GM04503 (cell line): ENCODE measurements at regions not wholly inside any gene's neighbourhood (a gene's known extent, or its start where the extent isn't known, plus 50 kb on each side); places are given as distances from the start of the nearest gene placed in this dataset.
A peak's percentile ranks its signal among the peaks of the same experiment; 100 is the strongest.
"Not testable (repeated sequence)": the region's sequence is repeated elsewhere in the genome, so short reads cannot be mapped to it uniquely, and the experiment has no call there.

Experiments
- DNase-seq: peaks from one replicate; pipeline ENCODE4 v3.0.0-alpha.2; 2012; ENCODE audit warnings: low read depth

DNA sequence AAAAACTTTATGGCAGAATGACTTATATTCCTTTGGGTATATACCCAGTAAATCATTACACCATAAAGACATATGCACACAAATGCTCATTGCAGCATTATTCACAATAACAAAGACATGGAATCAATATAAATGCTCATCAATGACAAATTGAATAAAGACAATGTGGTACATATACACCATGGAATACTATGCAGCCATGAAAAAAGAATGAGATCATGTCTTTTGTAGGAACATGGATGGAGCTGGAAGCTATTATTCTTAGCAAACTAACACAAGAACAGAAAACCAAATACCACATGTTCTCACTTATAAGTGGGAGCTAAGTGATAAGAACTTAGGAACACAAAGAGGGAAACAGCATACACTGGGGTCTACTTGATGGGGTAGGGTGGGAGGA is 321.7 kb downstream of the ZNF674 start:
- not testable (repeated sequence) for DNase-seq

DNA sequence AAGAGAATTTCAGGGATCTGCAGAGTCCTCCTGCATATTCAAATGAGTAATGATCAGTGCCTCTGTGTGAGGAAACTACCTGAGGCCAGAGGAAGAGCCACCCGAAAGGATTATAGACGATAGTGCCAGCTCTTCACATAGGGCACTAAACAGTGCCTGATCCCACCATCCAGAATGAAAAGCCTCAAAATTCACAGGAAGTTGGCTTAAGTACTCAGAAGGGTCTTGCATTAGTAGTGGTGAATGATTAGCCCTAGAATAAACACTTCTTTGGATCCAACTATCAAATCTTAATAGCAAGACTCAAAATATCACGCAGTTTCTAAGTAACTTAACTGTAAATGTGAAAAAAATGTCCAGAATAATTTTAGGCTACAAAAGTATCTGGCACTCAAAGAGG is 324.4 kb downstream of the ZNF674 start:
- no peak for DNase-seq

DNA sequence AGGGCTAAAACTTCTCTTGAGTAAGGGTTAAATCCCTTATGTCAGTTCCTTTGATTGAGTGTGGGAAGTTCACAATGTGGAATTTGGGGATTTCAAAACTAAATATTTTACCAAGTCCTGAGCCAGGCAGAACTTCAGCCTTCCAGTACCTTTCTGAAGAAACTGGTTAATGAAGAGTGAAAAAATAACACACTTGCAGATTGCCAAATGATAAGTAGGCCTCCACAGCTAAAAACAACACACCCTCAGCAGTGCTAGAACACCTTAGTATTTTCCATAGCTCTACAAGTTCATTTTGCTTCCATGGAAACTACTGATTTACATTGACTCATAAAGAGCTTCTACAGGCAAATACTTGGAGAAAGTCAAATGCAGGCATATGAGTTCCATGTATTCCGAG is 326.8 kb downstream of the ZNF674 start:
- DNase-seq, result no peak

DNA sequence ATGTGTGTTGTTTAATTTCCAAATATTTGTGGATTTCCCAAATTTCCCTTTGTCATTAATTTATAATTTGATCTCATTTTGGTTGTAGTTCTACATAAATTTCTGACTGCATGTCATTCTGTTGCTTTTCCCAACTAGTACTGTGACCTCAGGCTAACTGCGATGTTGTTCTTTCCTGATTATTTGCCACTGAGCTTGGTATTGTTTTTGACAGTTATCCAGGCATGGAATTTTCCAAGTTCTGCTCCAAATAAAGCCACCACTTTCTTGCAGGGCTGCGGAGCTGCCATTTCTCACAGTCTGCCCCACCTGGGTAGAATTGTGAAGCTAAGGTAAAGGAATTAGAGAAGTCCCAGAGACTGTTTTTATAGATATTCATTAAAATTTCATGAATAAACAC is 328.8 kb downstream of the ZNF674 start:
- DNase-seq, result no peak

DNA sequence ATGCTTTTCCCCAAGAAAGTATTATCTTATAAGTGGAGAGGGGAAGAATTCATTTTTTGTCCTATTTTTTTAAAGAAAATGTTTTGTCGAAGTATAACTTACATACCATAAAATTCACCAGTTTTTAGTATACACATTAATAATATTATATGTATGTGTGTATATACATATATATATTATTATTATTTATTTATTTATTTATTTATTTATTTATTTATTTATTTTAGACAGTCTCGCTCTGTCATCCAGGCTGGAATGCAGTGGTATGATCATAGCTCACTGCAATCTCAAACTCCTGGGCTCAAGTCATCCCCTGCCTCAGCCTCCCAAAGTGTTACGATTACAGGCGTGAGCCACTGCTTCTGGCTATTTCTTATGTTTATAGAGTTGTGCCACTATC is 334.1 kb downstream of the ZNF674 start:
- DNase-seq, result no peak

DNA sequence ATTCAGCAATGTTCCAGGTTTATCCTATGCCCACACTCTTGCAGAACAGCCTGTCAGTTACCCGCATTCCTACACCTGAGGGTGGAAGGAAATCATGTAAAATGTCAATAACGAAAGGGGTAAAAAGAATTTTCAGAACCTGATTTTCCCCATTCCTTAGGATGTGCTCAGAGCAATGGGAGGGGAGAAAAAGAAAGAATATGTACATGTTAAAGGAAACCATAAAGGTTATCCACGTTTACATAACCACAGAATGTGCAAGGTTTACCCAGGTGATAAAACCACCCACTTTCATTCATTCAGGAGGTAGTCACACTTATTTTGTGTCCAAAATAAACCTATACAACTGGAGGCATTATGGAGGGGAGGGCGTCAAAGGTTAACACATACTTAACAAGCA is 335.5 kb downstream of the ZNF674 start:
- DNase-seq, result no peak

DNA sequence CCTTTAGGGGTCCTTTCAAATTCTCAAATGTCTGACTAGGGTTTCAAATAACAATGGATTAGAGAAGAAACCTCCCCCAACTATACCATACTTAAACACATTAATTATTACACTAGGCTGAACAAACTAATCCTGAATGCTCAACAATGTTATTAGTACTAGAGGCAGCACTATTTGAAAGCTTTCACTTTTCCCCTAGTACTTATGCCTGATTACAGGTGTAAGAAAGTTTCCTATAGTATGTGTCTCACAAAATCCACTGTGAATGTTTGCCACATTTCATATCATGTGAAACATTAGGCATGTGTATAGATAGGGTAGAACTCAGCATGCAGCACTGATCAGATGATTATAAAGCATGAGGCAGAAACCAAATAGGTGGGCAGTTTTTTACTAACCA is 336.2 kb downstream of the ZNF674 start:
- DNase-seq, result no peak

DNA sequence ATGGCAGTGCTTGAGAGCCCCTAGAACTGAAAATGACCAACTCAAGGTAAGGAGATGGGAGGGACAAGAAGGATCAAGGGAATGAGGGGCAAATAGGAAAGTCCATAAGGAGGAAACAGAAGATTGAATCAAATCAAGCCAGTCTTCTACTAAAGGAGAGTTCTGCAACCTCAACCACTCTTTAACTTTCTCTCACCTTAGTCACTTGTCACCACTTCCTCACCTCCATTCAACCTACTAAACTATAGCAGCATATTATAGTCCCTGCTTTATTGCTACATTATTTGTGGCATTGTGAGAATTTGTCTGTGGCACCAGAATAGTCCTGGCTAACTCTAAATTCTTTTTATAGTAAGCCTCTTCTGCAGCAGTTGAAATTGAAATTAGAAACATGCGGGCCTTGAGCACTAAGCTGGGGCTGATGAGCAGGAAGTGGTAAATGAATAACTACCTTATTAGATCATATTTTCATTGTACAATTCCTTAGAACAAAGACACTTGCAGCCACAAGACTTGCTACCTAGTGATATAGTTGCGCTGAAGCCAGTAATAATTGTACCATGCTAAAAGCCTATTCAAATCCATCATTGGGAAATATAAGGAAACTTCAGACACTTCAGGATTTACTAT is 336.9 kb downstream of the ZNF674 start:
- DNase-seq, result peak; percentile 25

DNA sequence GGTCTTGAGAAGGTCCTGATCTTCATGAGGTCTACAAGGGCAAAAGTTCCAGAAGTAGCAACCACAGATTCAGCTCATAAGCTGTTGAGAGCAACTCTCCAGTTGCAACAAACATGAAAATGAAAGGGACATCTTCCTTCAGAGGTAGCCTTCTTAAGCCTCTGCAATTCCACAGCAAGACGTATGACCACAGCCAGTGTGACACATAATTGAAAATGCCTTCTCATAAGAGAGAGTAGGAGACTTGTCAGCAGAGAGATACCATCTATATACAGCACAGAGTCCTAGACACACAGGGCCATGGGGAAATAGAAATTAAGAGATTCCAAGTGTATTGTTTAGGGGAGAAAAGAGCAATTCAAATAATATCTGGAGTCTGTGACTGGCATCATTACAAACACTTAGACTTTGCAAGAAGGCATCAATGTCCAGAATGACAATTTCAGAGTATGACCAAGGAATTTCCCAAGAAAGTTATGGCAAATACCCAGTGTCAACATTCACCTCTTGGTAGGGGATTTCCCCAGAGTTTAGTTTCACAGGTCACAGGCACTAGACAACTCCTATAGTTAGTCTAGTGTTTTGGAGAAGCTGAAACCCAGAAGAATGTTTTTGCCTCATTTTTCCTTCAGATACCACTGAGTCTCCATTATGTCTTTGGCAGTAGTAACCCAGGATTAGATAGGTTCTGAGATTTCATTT is 340.3 kb downstream of the ZNF674 start:
- no peak for DNase-seq

DNA sequence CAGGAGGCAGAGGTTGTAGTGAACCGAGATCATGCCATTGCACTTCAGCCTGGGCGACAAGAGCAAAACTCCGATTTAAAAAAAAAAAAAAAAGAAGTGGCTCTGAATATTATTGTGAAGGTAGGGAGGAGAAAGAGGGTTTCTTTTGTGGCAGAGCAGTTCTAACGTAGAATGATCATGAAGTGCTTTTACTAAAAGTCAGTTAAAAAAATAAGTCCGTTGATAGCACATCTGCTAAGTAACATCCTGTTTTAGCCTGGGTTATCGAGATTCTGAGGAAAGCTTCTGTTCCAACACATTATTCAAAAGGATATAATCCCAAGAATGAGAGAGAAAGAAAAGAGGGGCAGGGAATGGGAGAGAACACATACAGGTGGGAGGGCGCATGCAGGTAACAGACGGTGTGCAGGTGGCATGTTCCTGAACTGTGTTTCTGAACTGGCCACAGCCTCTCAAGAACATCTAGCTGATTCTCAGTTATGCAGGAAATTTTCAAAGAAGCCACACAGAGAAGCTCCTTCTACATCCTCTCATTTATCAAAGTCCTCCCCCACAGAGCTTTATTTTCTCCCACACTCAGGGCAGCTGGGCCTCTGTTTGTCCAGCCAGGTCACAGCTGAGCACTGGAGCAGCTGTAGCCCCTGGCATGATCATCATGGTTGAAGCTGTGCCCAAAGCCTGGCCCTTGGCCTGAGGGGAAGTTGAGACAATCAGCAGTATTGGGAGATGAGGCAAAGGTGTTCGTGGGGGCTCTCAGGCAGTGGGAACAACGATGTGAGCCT is 342.3 kb downstream of the ZNF674 start:
- DNase-seq, result no peak

DNA sequence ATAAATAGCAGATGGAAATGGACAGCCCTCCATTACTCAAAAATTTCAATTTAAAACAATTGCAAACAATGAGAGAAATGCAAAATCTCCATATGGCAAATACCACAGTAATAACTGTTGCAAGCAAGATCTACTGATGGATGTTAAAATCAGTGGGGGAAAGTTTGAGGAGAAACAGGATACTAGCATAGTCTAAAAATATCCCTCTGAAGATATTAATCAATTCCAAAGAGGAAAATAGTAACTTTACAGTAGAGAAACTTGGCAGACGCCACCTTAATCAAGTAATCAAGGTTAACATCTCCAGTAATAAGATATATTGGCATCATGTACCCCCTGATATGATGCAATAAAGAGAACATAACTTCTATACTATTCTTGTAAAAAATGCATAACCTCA is 344.8 kb downstream of the ZNF674 start:
- DNase-seq, result no peak

DNA sequence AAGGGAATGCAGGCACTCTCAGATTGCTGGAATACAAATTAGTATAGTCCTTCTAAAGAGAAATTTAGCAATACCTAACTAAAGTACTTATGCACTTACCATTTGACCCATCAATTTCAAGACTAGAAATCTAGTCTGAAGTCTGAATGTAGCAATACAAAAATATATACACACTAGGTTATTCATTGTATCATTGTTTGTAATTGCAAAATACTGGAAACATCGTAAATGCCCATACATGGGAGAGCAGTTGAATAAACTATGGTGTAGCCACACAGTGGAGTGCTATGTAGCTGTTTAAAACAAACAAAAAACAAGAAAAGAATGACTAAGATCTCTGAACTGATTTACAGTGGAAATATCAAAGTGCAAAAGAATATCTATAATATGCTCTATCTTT is 346.4 kb downstream of the ZNF674 start:
- no peak for DNase-seq

DNA sequence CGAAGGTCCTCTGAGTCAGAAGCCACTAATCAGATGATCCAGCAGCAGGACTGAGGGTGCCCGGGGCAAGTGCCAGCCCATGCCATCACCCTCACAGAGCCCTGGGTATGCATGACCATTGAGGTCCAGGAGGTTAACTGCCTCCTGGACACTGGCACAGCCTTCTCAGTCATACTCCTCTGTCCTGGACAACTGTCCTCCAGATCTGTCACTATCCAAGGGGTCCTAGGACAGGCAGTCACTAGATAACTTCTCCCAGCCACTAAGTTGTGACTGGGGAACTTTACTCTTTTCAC is 358.5 kb downstream of the ZNF674 start:
- DNase-seq, result not testable (repeated sequence)

DNA sequence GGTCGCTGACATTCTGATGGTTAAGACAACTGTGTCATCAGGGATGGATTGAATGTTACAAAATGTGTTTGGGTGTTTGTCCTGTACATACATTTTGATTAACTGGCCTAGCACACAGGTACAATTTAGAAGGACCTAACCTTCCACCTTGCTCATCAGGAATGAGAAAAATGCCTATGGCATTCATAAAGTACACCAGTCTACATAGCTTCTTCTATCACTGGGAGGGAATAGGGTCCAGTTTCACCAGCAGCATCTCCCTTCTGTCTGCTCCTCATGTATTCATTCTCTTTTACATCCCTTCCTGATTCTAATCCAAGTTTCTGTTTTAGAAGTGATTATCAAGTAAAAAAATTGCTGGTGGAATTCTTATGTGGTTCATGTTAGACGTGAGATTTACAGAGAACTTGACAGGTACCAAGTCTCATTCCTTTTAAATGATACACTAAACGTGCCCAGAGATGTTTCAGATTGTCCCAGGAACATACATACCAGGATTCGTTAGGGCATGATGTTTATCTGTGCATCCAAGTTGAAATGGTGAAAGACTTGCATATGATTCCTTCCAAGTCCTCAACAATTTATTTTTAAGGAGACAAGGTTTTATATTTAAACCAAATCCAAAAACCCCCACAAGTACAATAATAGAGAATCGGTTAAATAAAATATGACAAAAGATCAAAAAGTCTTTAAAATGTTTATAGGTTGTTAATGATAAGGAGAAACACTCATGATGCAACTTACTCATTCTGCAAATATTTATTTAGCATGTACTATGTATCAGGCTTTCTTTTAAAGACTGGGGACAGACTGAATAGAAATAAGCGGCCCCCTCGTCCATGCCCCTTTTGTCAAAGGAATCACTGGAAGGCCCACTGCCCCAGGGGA is 359.1 kb downstream of the ZNF674 start:
- no peak for DNase-seq

DNA sequence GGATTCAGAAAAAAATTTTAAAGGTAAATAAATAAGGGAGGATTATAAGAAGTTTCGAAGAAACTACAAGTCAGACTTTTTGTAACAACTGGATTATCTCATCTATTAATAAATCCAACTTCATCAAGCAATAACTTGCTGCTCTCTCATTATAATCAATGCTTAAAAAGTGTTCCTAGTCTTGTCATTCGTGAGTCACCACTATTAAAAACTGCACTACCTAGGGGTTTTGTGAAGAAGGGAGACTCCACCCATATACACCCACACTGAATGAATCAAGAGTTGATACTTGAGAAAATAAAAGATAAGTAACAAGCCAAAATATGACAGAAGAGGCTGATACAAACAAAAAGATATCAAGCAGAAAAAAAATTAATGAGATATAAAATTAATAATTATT is 360.5 kb downstream of the ZNF674 start:
- no peak for DNase-seq

DNA sequence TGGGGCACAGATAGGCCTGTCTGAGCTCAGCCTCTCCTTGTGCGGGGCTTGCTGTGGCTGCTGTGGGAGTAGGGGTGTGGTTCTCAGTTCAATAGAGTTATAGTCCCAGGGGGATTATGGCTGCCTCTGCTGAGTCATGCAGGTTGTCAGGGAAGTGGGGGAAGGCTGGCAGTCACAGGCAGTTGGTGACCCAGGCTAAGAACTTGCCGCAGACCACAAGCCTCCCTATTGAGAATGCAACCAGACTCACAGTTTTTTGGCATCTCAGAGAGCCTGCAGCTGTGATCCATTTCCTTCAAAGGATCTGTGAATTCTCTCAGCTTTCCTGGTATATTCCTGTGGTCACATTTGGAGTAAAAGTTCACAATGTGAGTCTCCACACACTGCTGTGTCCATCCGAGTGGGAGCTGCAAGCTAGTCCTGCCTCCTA is 364.9 kb downstream of the ZNF674 start:
- peak; percentile 91 for DNase-seq

DNA sequence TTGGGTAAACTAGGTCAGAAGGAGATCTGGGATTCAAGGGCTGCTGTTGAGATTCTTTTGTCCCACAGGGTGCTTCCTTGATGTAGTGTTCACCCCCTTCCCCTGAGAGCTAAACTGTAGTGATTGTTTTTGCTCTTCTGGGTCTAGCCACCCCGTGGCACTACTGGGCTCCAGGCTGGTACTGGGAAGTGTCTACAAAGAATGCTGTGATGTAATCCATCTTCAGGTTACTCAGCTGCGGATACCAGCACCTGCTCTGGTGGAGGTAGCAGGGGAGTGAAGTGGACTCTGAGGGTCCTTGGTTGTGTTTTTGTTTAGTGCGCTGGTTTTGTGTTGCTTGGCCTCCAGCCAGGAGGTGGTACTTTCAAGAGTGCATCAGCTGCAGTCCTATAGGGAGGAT is 365.5 kb downstream of the ZNF674 start:
- no peak for DNase-seq

DNA sequence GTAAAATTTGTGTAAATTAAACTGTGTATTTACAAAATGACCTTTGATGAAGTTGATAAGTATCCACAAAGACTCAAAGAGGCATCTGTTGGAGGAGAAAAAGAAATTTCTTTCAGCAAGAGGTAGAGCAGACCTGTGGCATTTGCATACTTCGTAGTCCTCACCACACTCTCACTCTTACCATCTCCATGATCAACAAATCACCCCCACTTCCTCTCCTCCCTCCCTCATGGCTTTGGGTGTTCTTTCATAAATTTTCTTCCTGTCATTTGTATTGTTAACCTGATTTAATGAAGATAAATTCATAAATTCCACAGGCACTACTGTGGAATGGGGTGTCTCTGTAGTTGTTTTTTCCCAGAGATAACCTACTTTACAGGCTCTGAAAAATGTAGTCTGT is 366.5 kb downstream of the ZNF674 start:
- DNase-seq, result no peak

DNA sequence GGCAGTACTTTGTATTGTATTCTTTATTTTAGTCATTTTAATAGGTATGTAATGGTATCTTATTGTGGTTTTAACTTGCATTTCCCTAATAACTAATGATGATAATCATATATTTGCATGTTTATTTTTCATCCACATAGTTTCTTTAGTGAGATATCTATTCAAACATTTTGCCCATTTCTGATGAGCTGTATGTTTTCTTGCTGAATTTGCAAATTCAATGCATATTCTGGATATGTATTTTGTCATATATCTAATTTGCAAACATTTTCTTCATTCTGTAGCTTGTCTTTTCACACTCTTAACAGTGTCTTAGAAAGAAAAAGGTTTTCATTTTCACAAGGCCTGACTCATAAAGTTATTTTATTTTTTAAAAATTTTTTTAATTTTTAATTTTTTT is 372.1 kb downstream of the ZNF674 start:
- DNase-seq, result no peak

DNA sequence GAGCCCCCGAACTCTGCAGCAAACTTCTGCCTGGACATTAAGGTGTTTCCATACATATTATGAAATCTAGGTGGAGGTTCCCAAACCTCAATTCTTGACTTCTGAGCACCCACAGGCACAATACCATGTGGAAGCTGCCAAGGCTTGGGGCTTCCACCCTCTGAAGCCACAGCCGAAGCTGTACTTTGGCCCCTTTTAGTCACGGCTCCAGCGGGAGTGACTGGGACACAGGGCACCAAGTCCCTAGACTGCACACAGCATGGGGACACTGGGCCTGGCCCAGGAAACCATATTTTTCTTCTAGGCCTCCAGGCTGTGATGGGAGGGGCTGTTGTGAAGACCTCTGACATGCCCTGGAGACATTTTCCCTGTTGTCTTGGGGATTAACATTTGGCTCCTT is 373.8 kb downstream of the ZNF674 start:
- DNase-seq, result not testable (repeated sequence)

DNA sequence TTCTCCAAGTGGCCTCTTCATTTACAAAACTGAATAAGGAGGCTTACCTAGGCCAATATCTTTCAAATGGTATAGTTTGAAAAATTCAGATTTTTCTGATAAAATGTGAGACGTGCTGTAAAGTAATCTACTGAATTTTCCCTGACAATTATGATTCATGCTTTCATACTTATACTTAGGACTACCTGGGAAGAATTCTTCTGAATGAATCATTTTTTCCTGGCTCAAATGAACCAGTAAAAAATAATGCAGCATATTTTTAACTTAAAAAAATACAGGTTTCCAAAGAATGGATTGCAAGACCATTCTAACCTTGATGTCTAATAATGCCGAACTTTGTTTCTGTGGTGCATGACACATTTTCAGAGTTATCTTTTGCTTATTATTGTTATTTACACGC is 375.4 kb downstream of the ZNF674 start:
- DNase-seq, result no peak

DNA sequence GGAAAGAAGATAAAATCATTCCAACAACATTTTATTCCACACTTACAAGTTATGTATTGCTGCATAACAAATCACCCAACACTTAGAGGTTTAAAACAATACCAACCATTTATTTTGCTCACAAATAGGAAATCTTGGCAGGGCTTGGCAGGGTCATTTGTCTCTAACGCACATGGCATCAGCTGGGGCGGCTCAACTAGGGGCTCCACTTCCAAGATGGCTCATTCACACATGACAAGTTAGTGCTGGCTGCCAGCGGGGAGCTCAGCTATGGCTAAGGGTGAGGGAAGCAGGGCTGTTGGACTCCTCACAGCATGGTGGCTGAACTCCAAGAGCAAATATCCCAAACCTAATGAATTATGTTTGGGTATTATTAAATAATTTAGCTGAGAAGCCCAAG is 377.0 kb downstream of the ZNF674 start:
- no peak for DNase-seq

DNA sequence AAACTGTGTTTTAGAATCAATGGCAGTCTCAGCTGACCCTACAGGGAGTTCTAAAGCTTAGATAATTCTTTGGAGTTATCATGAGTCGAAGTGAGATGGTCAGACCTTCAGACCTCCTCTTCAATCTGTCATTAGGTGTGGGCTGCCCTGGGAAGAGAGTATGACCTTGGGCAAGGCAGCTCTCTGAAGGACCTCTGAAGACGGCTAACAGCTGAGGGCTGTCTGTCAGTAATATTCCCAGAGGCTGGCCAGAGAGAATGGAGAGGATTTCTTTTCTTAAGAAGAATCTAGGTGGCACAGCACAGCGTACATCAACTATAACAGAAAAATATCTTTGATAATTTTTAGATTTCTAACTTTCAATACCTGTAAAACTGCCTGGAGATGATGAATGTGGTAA is 379.4 kb downstream of the ZNF674 start:
- no peak for DNase-seq
